Trophoblast cell (in vitro differentiated cells and primary cell): ENCODE measurements at regions not wholly inside any gene's neighbourhood (a gene's known extent, or its start where the extent isn't known, plus 50 kb on each side); places are given as distances from the start of the nearest gene placed in this dataset.

Experiments
- DNase-seq, 2 donors: peaks; one replicate each; pipeline ENCODE4 v3.0.0-alpha.2; 2016
- H2AFZ ChIP-seq: 2 replicates; pipeline ENCODE4 v1.6.1; 2013; ENCODE audit warnings: low read length, moderate library complexity, mild to moderate bottlenecking; ENCODE audit not compliant: insufficient read depth, poor library complexity
- H2AK5ac ChIP-seq: 2 replicates; pipeline ENCODE4 v1.6.1; 2013; ENCODE audit warnings: mild to moderate bottlenecking, low read length
- H2BK120ac ChIP-seq: 2 replicates; pipeline ENCODE4 v1.6.1; 2013; ENCODE audit warnings: low read length, mild to moderate bottlenecking, moderate library complexity; ENCODE audit not compliant: insufficient read depth, poor library complexity
- H2BK12ac ChIP-seq: 2 replicates; pipeline ENCODE4 v1.6.1; 2013; ENCODE audit warnings: mild to moderate bottlenecking, low read length, moderate library complexity
- H2BK5ac ChIP-seq: 2 replicates; pipeline ENCODE4 v1.6.1; 2013; ENCODE audit warnings: low read length, low read depth, moderate library complexity, mild to moderate bottlenecking; ENCODE audit not compliant: poor library complexity
- H3K14ac ChIP-seq: 2 replicates; pipeline ENCODE4 v1.6.1; 2013; ENCODE audit warnings: mild to moderate bottlenecking, low read length
- H3K18ac ChIP-seq: 2 replicates; pipeline ENCODE4 v1.6.1; 2013; ENCODE audit warnings: mild to moderate bottlenecking, low read length
- H3K23ac ChIP-seq: 2 replicates; pipeline ENCODE4 v1.6.1; 2013; ENCODE audit warnings: low read length
- H3K27ac ChIP-seq: 2 replicates; pipeline ENCODE4 v1.5.1; 2013; ENCODE audit warnings: low read depth, mild to moderate bottlenecking, inconsistent platforms, low read length, moderate library complexity
- H3K27me3 ChIP-seq: 2 replicates; pipeline ENCODE4 v1.6.1; 2013; ENCODE audit warnings: inconsistent platforms, mild to moderate bottlenecking, low read length, moderate library complexity; ENCODE audit not compliant: insufficient read depth
- H3K36me3 ChIP-seq, 2 experiments: 1 replicate in 1 of 2; 2 replicates in 1 of 2; pipeline ENCODE4 v1.6.1; 2013; ENCODE audit warnings: low read length in 2 of 2, mild to moderate bottlenecking in 2 of 2, moderate library complexity in 1 of 2; ENCODE audit not compliant: insufficient read depth in 2 of 2, control insufficient read depth in 1 of 2
- H3K4ac ChIP-seq: 2 replicates; pipeline ENCODE4 v1.6.1; 2013; ENCODE audit warnings: low read depth, mild to moderate bottlenecking, low read length, moderate library complexity
- H3K4me1 ChIP-seq, 2 experiments: 1 replicate in 1 of 2; 2 replicates in 1 of 2; pipeline ENCODE4 v1.6.1; 2013; ENCODE audit warnings: low read length in 2 of 2, mild to moderate bottlenecking in 2 of 2, moderate library complexity in 1 of 2; ENCODE audit not compliant: insufficient read depth in 2 of 2, control insufficient read depth in 1 of 2
- H3K4me2 ChIP-seq: 2 replicates; pipeline ENCODE4 v1.6.1; 2013; ENCODE audit warnings: inconsistent platforms, mild to moderate bottlenecking, low read length, moderate library complexity
- H3K4me3 ChIP-seq: 2 replicates; pipeline ENCODE4 v1.5.1; 2013; ENCODE audit warnings: mild to moderate bottlenecking, low read depth, low read length, inconsistent platforms
- H3K79me1 ChIP-seq: one replicate; pipeline ENCODE4 v1.6.1; 2013; ENCODE audit warnings: low read length
- H3K79me2 ChIP-seq: 2 replicates; pipeline ENCODE4 v1.6.1; 2013; ENCODE audit warnings: low read length, mild to moderate bottlenecking; ENCODE audit not compliant: control insufficient read depth, insufficient read depth, poor library complexity
- H3K9ac ChIP-seq: 2 replicates; pipeline ENCODE4 v1.6.1; 2013; ENCODE audit warnings: mild to moderate bottlenecking, low read length
- H3K9me3 ChIP-seq: 2 replicates; pipeline ENCODE4 v1.6.1; 2013; ENCODE audit warnings: low read depth, mild to moderate bottlenecking, control low read depth, inconsistent platforms, low read length; ENCODE audit not compliant: insufficient read depth
- H4K12ac ChIP-seq: 2 replicates; pipeline ENCODE4 v1.6.1; 2013; ENCODE audit warnings: low read depth, mild to moderate bottlenecking, low read length, moderate library complexity
- H4K8ac ChIP-seq: 2 replicates; pipeline ENCODE4 v1.6.1; 2013; ENCODE audit warnings: low read depth, mild to moderate bottlenecking, low read length, moderate library complexity
- H4K91ac ChIP-seq: one replicate; pipeline ENCODE4 v1.6.1; 2013; ENCODE audit warnings: low read depth, mild to moderate bottlenecking, low read length, moderate library complexity
- WGBS: extraction: QIAGEN DNeasy Blood & Tissue Kit; methylation state at CpG from one replicate; pipeline ENCODE4 v1.1.7; 2013; ENCODE audit warnings: missing lambda C conversion rate; ENCODE audit not compliant: insufficient read length, insufficient coverage; ENCODE audit errors: extremely low coverage; 5-methylcytosine and 5-hydroxymethylcytosine counted together

DNA sequence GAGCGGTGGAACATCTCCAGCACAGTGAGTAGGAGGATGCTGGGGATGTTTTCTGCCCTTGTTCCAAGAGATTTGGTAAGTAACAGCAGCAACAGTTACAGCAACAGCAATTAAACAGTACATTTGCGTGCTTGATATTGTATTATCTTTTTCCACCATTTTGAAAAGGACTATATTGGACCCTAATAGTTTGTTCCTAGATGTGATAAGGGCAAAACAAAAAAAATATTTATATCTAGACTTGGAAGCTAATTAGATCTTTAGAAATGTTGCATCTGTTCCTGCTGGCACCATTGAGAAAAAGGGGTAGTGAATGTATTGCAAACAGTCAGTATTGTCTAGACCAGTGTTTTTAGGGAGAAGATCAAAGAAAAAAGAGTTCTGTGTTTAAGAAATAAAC lies 759.9 kb downstream of the JRKL start:
- no peak overlapping the region for H3K14ac ChIP-seq
- H2AFZ ChIP-seq, result no peak overlapping the region
- no peak overlapping the region for H3K18ac ChIP-seq
- H3K4me3 ChIP-seq, result no peak overlapping the region
- no peak overlapping the region for H4K8ac ChIP-seq
- H3K9ac ChIP-seq, result no peak overlapping the region
- no peaks in the 10 kb centered on the region for H3K79me1 ChIP-seq
- H3K79me2 ChIP-seq, result no peaks in the 10 kb centered on the region
- H2BK120ac ChIP-seq, result no peak overlapping the region
- H3K36me3 ChIP-seq, result no peaks in the 10 kb centered on the region
- no CpG with 5 or more reads among the region's 2 CpGs for WGBS
- no peak for DNase-seq
- no peak overlapping the region for H4K91ac ChIP-seq
- H3K27me3 ChIP-seq, result no peaks in the 10 kb centered on the region
- H3K4ac ChIP-seq, result no peak overlapping the region
- H3K9me3 ChIP-seq, result no peaks in the 10 kb centered on the region
- no peak overlapping the region for H2AK5ac ChIP-seq
- no peak overlapping the region for H2BK12ac ChIP-seq
- no peaks in the 10 kb centered on the region for H3K4me1 ChIP-seq
- no peak overlapping the region for H4K12ac ChIP-seq
- no peak overlapping the region for H2BK5ac ChIP-seq
- no peak overlapping the region for H3K23ac ChIP-seq
- H3K4me2 ChIP-seq, result no peak overlapping the region
- no peak overlapping the region for H3K27ac ChIP-seq

DNA sequence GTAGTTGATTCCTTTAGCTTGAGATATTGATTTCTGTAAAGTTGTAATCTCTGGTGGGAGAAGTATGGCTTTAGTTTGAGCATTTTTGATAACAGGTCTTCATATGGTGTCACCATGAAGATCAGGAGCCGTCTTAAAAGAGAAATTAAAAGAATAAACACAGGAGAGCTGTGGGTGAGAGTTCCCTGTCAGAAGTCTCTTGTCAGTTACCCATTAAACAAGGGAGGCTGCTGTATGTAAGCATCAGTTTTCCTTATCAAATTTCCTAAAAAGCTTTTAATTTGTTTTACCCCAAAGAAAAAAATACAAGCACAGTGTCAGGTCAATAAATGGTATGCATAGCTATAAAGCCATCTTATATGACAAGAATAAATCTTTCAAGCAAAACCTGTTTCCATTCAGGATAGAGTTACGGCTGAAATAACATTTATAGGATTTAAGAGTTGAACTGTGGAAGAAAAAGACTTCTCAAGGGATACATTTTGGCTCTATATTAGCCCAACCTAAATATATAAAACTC lies 767.5 kb downstream of the JRKL start:
- H3K36me3 ChIP-seq, result no peaks in the 10 kb centered on the region
- no peak overlapping the region for H3K18ac ChIP-seq
- H3K27ac ChIP-seq, result no peak overlapping the region
- H3K79me1 ChIP-seq, result no peaks in the 10 kb centered on the region
- no peaks in the 10 kb centered on the region for H3K9me3 ChIP-seq
- no peak overlapping the region for H3K23ac ChIP-seq
- H3K14ac ChIP-seq, result no peak overlapping the region
- H2AFZ ChIP-seq, result no peak overlapping the region
- no peaks in the 10 kb centered on the region for H3K4me1 ChIP-seq
- H2BK120ac ChIP-seq, result no peak overlapping the region
- no peak overlapping the region for H3K4me3 ChIP-seq
- no peaks in the 10 kb centered on the region for H3K27me3 ChIP-seq
- H2BK5ac ChIP-seq, result no peak overlapping the region
- no peak overlapping the region for H2AK5ac ChIP-seq
- no peak for DNase-seq
- H3K4ac ChIP-seq, result no peak overlapping the region
- no peak overlapping the region for H4K12ac ChIP-seq
- H4K91ac ChIP-seq, result no peak overlapping the region
- no peak overlapping the region for H3K4me2 ChIP-seq
- WGBS, result no CpG with 5 or more reads among the region's 2 CpGs
- H4K8ac ChIP-seq, result no peak overlapping the region
- no peaks in the 10 kb centered on the region for H3K79me2 ChIP-seq
- H3K9ac ChIP-seq, result no peak overlapping the region
- H2BK12ac ChIP-seq, result no peak overlapping the region

DNA sequence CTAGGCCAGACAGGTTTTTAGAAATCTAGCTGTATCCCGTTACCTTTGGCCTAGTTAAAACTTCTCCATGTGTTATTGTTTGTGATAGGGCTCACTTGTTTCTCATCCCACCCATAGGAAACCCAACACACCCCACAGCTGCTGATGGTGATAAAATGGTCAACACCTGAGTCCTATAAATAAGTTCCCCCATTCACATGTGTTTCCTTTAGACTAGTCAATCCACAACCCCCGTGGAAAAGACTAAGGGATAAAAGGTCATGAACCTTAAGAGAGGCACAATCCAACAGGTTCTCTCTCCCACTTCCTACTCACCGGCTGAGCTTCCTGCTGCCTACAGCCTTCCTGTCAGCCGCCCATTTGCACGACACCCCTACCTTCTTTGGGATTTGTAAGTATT lies 768.4 kb downstream of the JRKL start:
- Histone ChIP-seq H4K8ac (no peak overlapping the region), H3K4me1 (no peaks in the 10 kb centered on the region), H3K27ac (no peak overlapping the region), H3K27me3 (no peaks in the 10 kb centered on the region), H2BK12ac (no peak overlapping the region), H2BK5ac (no peak overlapping the region), H3K23ac (no peak overlapping the region), H3K4me3 (no peak overlapping the region), H2AFZ (no peak overlapping the region), H3K4ac (no peak overlapping the region), H3K79me2 (no peaks in the 10 kb centered on the region), H4K91ac (no peak overlapping the region), H3K9ac (no peak overlapping the region), H2BK120ac (no peak overlapping the region), H3K4me2 (no peak overlapping the region), H3K18ac (no peak overlapping the region), H3K9me3 (no peaks in the 10 kb centered on the region), H4K12ac (no peak overlapping the region), H2AK5ac (no peak overlapping the region), H3K14ac (no peak overlapping the region), H3K36me3 (no peaks in the 10 kb centered on the region), H3K79me1 (no peaks in the 10 kb centered on the region)
- WGBS, result no CpG with 5 or more reads among the region's 5 CpGs
- no peak for DNase-seq

DNA sequence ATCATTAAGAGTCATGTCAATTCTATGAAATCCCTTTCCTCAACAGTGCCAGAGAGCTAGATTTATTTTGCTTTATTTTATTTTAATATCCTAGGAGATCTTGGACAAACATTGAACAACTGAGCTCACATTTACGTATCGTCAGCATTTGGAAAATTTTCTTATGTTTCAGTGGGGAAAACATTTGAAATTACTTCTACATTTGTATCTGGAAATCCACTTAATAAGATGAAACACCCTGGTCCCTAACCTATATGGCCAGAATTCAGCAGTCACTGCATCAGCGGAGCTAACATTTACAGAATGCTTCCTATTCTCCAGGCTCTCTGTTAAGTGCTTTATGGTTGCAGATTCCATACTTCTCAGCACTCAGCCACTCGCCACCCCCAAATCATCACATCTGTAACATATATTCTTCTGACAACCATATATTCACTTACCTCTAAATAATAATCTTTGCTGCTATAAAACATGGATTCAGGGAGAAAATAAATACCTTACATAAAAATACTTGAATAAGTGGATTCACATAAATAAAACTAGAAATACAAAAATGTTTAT lies 773.9 kb downstream of the JRKL start:
- DNase-seq, result no peak
- Histone ChIP-seq H3K14ac (no peak overlapping the region), H3K4me2 (no peak overlapping the region), H3K23ac (no peak overlapping the region), H3K18ac (no peak overlapping the region), H3K27ac (no peak overlapping the region), H2AK5ac (no peak overlapping the region), H2BK12ac (no peak overlapping the region), H4K12ac (no peak overlapping the region), H3K79me2 (no peaks in the 10 kb centered on the region), H3K4ac (no peak overlapping the region), H2AFZ (no peak overlapping the region), H4K8ac (no peak overlapping the region), H3K79me1 (no peaks in the 10 kb centered on the region), H3K9me3 (no peaks in the 10 kb centered on the region), H2BK5ac (no peak overlapping the region), H3K4me1 (no peaks in the 10 kb centered on the region), H3K9ac (no peak overlapping the region), H2BK120ac (no peak overlapping the region), H3K27me3 (no peaks in the 10 kb centered on the region), H4K91ac (no peak overlapping the region), H3K36me3 (no peaks in the 10 kb centered on the region), H3K4me3 (no peak overlapping the region)
- WGBS, result no CpG with 5 or more reads among the region's 4 CpGs
